H1 (cell line): ENCODE measurements at regions not wholly inside any gene's neighbourhood (a gene's known extent, or its start where the extent isn't known, plus 50 kb on each side); places are given as distances from the start of the nearest gene placed in this dataset.

Source experiments
- CTCF ChIA-PET: fragments of 300-600 bp; sonication (Branson Sonifier 250); formaldehyde crosslinking; loops from one replicate; lab custom pipeline; 2021; ENCODE audit not compliant: partially characterized antibody; lab: Charles Lee
- POLR2A ChIA-PET: fragments of 300-600 bp; sonication (Branson Sonifier 250); formaldehyde crosslinking; loops from one replicate; lab custom pipeline; 2021; ENCODE audit warnings: inconsistent platforms; ENCODE audit not compliant: partially characterized antibody; lab: Charles Lee
- DNase-seq, 2 experiments: peaks; one replicate each; pipeline versions ENCODE4 v3.0.0 to v3.0.0-alpha.2; 2010 to 2022; ENCODE audit warnings: low spot score in 2 of 2, low read depth in 1 of 2, mixed read lengths in 1 of 2
- FAIRE-seq: peaks from 2 replicates; lab custom pipeline; 2011; peaks lifted over from hg19 to GRCh38; lab: Jason Lieb, UNC
- H2AFZ ChIP-seq: 2 replicates; pipeline ENCODE4 v1.8.1; 2012; ENCODE audit warnings: low read length, inconsistent platforms
- H2AK5ac ChIP-seq: 2 replicates; pipeline ENCODE4 v1.6.1; 2013; ENCODE audit warnings: low read depth, low read length
- H2BK120ac ChIP-seq: replicated peaks from 2 replicates; pipeline ENCODE3; 2013; ENCODE audit warnings: low read depth, low read length, inconsistent platforms
- H2BK12ac ChIP-seq: 2 replicates; pipeline ENCODE4 v1.6.1; 2013; ENCODE audit warnings: low read depth, low read length
- H2BK15ac ChIP-seq: 2 replicates; pipeline ENCODE4 v1.6.1; 2013; ENCODE audit warnings: low read length
- H2BK20ac ChIP-seq: 2 replicates; pipeline ENCODE4 v1.6.1; 2013; ENCODE audit warnings: low read length
- H2BK5ac ChIP-seq: 2 replicates; pipeline ENCODE4 v1.6.1; 2013; ENCODE audit warnings: low read depth, low read length
- H3K14ac ChIP-seq: 2 replicates; pipeline ENCODE4 v1.6.1; 2013; ENCODE audit warnings: inconsistent platforms; ENCODE audit not compliant: insufficient read length
- H3K18ac ChIP-seq: 2 replicates; pipeline ENCODE4 v1.6.1; 2013; ENCODE audit warnings: low read length; ENCODE audit errors: extremely low read depth
- H3K23ac ChIP-seq: 2 replicates; pipeline ENCODE4 v1.6.1; 2013; ENCODE audit warnings: inconsistent platforms; ENCODE audit not compliant: insufficient read length
- H3K23me2 ChIP-seq: 2 replicates; pipeline ENCODE4 v1.6.1; 2013; ENCODE audit warnings: low read depth, low read length
- H3K27ac ChIP-seq: 2 replicates; pipeline ENCODE4 v1.6.1; 2011; ENCODE audit warnings: low read depth, low read length, inconsistent platforms
- H3K27me3 ChIP-seq, 4 experiments: replicated peaks in 1 of 4; 1 replicate in 1 of 4; 2 replicates in 3 of 4; pipeline versions ENCODE4 v1.6.1 to v1.8.1; 2011 to 2013; ENCODE audit warnings: low read length in 3 of 4, mild to moderate bottlenecking in 3 of 4, inconsistent platforms in 2 of 4, mixed read lengths in 2 of 4, moderate library complexity in 1 of 4; ENCODE audit not compliant: control insufficient read depth in 3 of 4, insufficient read depth in 3 of 4; ENCODE audit errors: extremely low read depth in 1 of 4
- H3K36me3 ChIP-seq, 4 experiments: 2 replicates each; pipeline versions ENCODE4 v1.6.1 to v1.8.1; 2011 to 2013; ENCODE audit warnings: mild to moderate bottlenecking in 4 of 4, low read length in 3 of 4, moderate library complexity in 2 of 4, control low read depth in 1 of 4, inconsistent platforms in 1 of 4; ENCODE audit not compliant: insufficient read depth in 4 of 4, control insufficient read depth in 2 of 4
- H3K4ac ChIP-seq: replicated peaks from 2 replicates; pipeline ENCODE3; 2013; ENCODE audit warnings: low read length, low read depth, mixed read lengths, inconsistent platforms; ENCODE audit not compliant: insufficient read length
- H3K4me1 ChIP-seq, 4 experiments: replicated peaks in 1 of 4; 1 replicate in 1 of 4; 2 replicates in 3 of 4; pipeline versions ENCODE4 v1.6.1 to v1.8.1; 2011 to 2013; ENCODE audit warnings: low read length in 3 of 4, inconsistent platforms in 2 of 4, mixed read lengths in 1 of 4; ENCODE audit not compliant: insufficient read depth in 4 of 4, control insufficient read depth in 3 of 4
- H3K4me2 ChIP-seq, 2 experiments: 2 replicates each; pipeline versions ENCODE4 v1.6.1 to v1.8.1; 2011 to 2013; ENCODE audit warnings: low read depth in 2 of 2, low read length in 2 of 2, control low read depth in 1 of 2, inconsistent platforms in 1 of 2, mild to moderate bottlenecking in 1 of 2; ENCODE audit not compliant: insufficient read depth in 1 of 2
- H3K4me3 ChIP-seq, 4 experiments: fragments of 200-600, 300-600 bp in 1 of 4; sonication (generic), shearing (Covaris generic), sonication (Bioruptor Twin) in 1 of 4; 2 replicates each; pipeline versions ENCODE4 v1.5.1 to v1.8.1; 2011 to 2016; ENCODE audit warnings: low read length in 4 of 4, low read depth in 3 of 4, control low read depth in 2 of 4, inconsistent platforms in 2 of 4, mild to moderate bottlenecking in 2 of 4, mixed read lengths in 1 of 4, moderate library complexity in 1 of 4; ENCODE audit not compliant: insufficient read depth in 2 of 4; ENCODE audit errors: extremely low read depth in 1 of 4
- H3K56ac ChIP-seq: replicated peaks from 2 replicates; pipeline ENCODE3; 2013; ENCODE audit warnings: low read depth, mild to moderate bottlenecking, mixed read lengths, low read length, inconsistent platforms; ENCODE audit not compliant: insufficient read length
- H3K79me1 ChIP-seq: 2 replicates; pipeline ENCODE4 v1.6.1; 2013; ENCODE audit warnings: low read depth, low read length, control low read depth
- H3K79me2 ChIP-seq, 2 experiments: 2 replicates each; pipeline versions ENCODE4 v1.6.1 to v1.8.1; 2012 to 2013; ENCODE audit warnings: low read length in 2 of 2, mild to moderate bottlenecking in 2 of 2, inconsistent platforms in 1 of 2; ENCODE audit not compliant: insufficient read depth in 2 of 2, control insufficient read depth in 1 of 2
- H3K9ac ChIP-seq, 4 experiments: replicated peaks in 1 of 4; 1 replicate in 1 of 4; 2 replicates in 3 of 4; pipeline versions ENCODE4 v1.6.1 to v1.8.1; 2011 to 2013; ENCODE audit warnings: low read depth in 3 of 4, low read length in 3 of 4, control low read depth in 2 of 4, mild to moderate bottlenecking in 2 of 4, moderate library complexity in 2 of 4, inconsistent platforms in 1 of 4; ENCODE audit errors: extremely low read depth in 1 of 4
- H3K9me3 ChIP-seq, 2 experiments: 2 replicates each; pipeline versions ENCODE4 v1.6.1 to v1.8.1; 2012 to 2013; ENCODE audit warnings: mild to moderate bottlenecking in 2 of 2, moderate library complexity in 2 of 2, control low read depth in 1 of 2, inconsistent platforms in 1 of 2, low read depth in 1 of 2, low read length in 1 of 2, mixed read lengths in 1 of 2; ENCODE audit not compliant: insufficient read depth in 2 of 2
- H4K20me1 ChIP-seq, 2 experiments: replicated peaks in 1 of 2; 2 replicates each; pipeline versions ENCODE3 to v1.8.1; 2011 to 2013; ENCODE audit warnings: inconsistent platforms in 2 of 2, low read length in 2 of 2, mild to moderate bottlenecking in 1 of 2; ENCODE audit not compliant: insufficient read depth in 2 of 2, control insufficient read depth in 1 of 2
- H4K5ac ChIP-seq: 2 replicates; pipeline ENCODE4 v1.6.1; 2013; ENCODE audit warnings: low read length, low read depth, mixed read lengths, inconsistent platforms; ENCODE audit not compliant: insufficient read length
- H4K8ac ChIP-seq: 2 replicates; pipeline ENCODE4 v1.8.0; 2013; ENCODE audit warnings: mild to moderate bottlenecking, moderate library complexity, low read length, inconsistent platforms; ENCODE audit not compliant: insufficient read depth; ENCODE audit errors: extremely low read depth
- H4K91ac ChIP-seq: replicated peaks from 2 replicates; pipeline ENCODE3; 2013; ENCODE audit warnings: low read length, mixed read lengths, inconsistent platforms; ENCODE audit not compliant: insufficient read length
- EP300 ChIP-seq, 2 experiments: IDR thresholded peaks; 1 replicate in 1 of 2; 2 replicates in 1 of 2; pipeline ENCODE4 v1.6.1; 2011 to 2012; ENCODE audit warnings: low read depth in 2 of 2, low read length in 2 of 2, mild to moderate bottlenecking in 2 of 2, borderline replicate concordance in 1 of 2, inconsistent platforms in 1 of 2, moderate library complexity in 1 of 2
- WGBS, 2 experiments: shearing (Covaris generic) in 1 of 2; methylation state at CpG; one replicate each; pipeline versions ENCODE4 v1.1.6 to v1.1.7; 2013 to 2015; ENCODE audit warnings: low lambda C conversion rate in 2 of 2, mixed read lengths in 2 of 2, inconsistent platforms in 1 of 2, low coverage in 1 of 2, missing lambda C conversion rate in 1 of 2; ENCODE audit not compliant: insufficient replicate concordance in 2 of 2, insufficient coverage in 1 of 2, insufficient read length in 1 of 2; ENCODE audit errors: extremely low coverage in 1 of 2, missing lambda C conversion rate in 1 of 2; 5-methylcytosine and 5-hydroxymethylcytosine counted together

DNA sequence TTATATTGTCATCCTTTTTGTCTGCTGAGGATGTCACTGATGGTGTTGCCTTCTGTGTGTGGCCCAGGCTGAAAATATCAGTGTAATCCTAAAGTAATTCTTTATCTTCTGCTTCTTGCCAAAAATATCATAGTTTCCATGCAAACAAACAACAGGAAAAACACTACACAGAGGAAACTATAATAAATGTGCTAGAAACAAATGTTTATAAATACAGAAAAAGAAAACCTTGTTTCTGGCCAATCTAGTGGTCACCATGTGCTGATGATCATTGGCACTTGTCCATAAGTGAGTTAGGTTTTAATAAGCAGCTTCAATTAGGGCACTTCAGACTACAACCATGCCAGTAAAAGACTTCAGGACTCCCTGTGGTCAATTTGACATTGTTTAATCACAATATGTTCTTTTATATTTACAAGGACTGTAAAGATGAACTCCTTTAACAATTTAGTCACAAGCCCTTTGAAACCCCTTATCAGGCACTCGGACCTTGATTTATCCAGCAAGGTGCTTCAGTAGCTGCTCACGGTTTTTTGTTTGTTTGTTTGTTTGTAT, 124.8 kb downstream of the TMTC3 start:
- Histone ChIP-seq H3K23ac (no peak overlapping the region), H2BK12ac (no peak overlapping the region), H3K79me1 (no peaks in the 10 kb centered on the region), H2BK120ac (no peak overlapping the region), H3K27ac (no peak overlapping the region), H2AFZ (no peak overlapping the region), H4K20me1 (no peaks in the 10 kb centered on the region), H3K9me3 (no peaks in the 10 kb centered on the region), H3K4me3 (no peak overlapping the region), H4K8ac (no peak overlapping the region), H3K4me1 (no peaks in the 10 kb centered on the region), H3K36me3 (no peaks in the 10 kb centered on the region), H2AK5ac (no peak overlapping the region), H3K79me2 (no peaks in the 10 kb centered on the region), H3K9ac (no peak overlapping the region), H2BK20ac (no peak overlapping the region), H3K4me2 (no peak overlapping the region), H3K18ac (no peak overlapping the region), H2BK5ac (no peak overlapping the region), H3K56ac (no peak overlapping the region), H3K14ac (no peak overlapping the region), H3K23me2 (no peaks in the 10 kb centered on the region), H4K91ac (no peak overlapping the region), H3K4ac (no peak overlapping the region), H4K5ac (no peak overlapping the region), H2BK15ac (no peak overlapping the region), H3K27me3 (no peaks in the 10 kb centered on the region)
- ChIA-PET POLR2A (no interaction called here), CTCF (interaction anchor here (1.1 kb wide), 1 partner anchor 127 kb away, joined by 3 read pairs; no protein-coding TSS in a partner anchor)
- DNase-seq (no peak), FAIRE-seq (no peak)
- 86% methylated on average over 2 of the region's 2 CpGs; no CpG with 5 or more reads in 1 of the 2 experiments for WGBS, 2 experiments
- no peak for TF ChIP-seq EP300 (IDR thresholded peaks at IDR 0.05; ENCODE audit: borderline replicate concordance in 1 of 2, low read depth in 2 of 2, low read length in 2 of 2)
